ENCODE measurements at regions not wholly inside any gene's neighbourhood (a gene's known extent, or its start where the extent isn't known, plus 50 kb on each side); places are given as distances from the start of the nearest gene placed in this dataset.

DNA sequence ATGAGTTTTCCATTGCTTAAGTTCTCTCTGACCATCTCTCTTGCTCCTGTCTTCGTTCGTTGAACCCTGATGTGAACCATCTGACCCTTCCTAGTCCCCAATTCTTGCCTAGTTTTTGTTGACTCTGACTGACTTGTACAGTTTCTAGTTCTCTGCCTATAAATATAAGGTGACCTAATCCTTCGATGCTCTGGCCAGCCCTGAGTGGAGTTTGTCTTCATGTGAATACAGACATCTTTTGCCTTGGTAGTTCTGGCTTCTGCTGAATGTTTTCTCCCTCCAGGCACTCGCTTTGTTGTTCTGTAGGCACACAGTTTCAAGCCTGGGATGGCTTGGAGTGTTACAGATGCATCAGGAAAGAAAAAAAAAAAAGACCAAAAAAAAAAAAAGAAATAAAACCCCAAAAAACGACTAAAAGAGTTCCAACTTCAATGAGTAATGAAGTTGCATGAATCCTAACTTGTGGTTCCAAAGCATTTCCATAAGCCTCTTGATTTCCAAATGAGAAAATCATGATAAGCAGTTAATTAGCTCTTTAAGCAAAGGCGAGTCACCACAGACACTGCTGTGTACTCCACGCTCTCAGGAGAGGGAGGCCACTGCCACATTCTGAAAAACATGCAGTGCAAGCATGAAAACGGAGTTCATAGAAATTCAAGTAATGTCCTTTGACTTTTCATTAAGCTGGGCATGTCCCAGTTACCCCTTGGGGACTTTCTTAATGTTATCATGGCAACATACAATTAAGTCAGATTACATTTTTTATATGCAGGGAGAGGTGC is 165.2 kb downstream of the TDRD15 start:
- no peak overlapping the region for H3K27ac ChIP-seq (ENCODE audit: extremely low read length, insufficient read depth, low read length)
- no peak overlapping the region for H3K4me2 ChIP-seq (ENCODE audit: low read depth, low read length)
- BruUV-seq (replicated peaks), result no TSS peak
- intact Hi-C loops (cut with micrococcal nuclease; ENCODE audit: unreplicated experiment), result no loop called here
- no peaks in the 10 kb centered on the region for H4K20me1 ChIP-seq (ENCODE audit: insufficient read depth, low read length)
- 6% methylated on average over 8 of the region's 8 CpGs for WGBS (ENCODE audit: low lambda C conversion rate)
- POLR2A ChIA-PET, result no interaction called here
- no peak overlapping the region for H3K9ac ChIP-seq (ENCODE audit: insufficient read depth, low read depth, low read length)
- no peaks in the 10 kb centered on the region for H3K9me3 ChIP-seq (ENCODE audit: low read length)
- FAIRE-seq (no peak), ATAC-seq (no peak), DNase-seq (ENCODE audit: low spot score) (no peak)
- CTCF ChIA-PET (ENCODE audit: low intra/inter-chr PET ratio, low total read pairs), result no interaction called here
- H3K4me1 ChIP-seq (ENCODE audit: insufficient read depth, low read length), result no peaks in the 10 kb centered on the region
- H2AFZ ChIP-seq (ENCODE audit: low read length), result no peak overlapping the region
- TF ChIP-seq, protein P1, sequence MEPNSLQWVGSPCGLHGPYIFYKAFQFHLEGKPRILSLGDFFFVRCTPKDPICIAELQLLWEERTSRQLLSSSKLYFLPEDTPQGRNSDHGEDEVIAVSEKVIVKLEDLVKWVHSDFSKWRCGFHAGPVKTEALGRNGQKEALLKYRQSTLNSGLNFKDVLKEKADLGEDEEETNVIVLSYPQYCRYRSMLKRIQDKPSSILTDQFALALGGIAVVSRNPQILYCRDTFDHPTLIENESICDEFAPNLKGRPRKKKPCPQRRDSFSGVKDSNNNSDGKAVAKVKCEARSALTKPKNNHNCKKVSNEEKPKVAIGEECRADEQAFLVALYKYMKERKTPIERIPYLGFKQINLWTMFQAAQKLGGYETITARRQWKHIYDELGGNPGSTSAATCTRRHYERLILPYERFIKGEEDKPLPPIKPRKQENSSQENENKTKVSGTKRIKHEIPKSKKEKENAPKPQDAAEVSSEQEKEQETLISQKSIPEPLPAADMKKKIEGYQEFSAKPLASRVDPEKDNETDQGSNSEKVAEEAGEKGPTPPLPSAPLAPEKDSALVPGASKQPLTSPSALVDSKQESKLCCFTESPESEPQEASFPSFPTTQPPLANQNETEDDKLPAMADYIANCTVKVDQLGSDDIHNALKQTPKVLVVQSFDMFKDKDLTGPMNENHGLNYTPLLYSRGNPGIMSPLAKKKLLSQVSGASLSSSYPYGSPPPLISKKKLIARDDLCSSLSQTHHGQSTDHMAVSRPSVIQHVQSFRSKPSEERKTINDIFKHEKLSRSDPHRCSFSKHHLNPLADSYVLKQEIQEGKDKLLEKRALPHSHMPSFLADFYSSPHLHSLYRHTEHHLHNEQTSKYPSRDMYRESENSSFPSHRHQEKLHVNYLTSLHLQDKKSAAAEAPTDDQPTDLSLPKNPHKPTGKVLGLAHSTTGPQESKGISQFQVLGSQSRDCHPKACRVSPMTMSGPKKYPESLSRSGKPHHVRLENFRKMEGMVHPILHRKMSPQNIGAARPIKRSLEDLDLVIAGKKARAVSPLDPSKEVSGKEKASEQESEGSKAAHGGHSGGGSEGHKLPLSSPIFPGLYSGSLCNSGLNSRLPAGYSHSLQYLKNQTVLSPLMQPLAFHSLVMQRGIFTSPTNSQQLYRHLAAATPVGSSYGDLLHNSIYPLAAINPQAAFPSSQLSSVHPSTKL (CRISPR knock-in tag; IDR thresholded peaks at IDR 0.05), result no peak
- TF ChIP-seq, protein P2, sequence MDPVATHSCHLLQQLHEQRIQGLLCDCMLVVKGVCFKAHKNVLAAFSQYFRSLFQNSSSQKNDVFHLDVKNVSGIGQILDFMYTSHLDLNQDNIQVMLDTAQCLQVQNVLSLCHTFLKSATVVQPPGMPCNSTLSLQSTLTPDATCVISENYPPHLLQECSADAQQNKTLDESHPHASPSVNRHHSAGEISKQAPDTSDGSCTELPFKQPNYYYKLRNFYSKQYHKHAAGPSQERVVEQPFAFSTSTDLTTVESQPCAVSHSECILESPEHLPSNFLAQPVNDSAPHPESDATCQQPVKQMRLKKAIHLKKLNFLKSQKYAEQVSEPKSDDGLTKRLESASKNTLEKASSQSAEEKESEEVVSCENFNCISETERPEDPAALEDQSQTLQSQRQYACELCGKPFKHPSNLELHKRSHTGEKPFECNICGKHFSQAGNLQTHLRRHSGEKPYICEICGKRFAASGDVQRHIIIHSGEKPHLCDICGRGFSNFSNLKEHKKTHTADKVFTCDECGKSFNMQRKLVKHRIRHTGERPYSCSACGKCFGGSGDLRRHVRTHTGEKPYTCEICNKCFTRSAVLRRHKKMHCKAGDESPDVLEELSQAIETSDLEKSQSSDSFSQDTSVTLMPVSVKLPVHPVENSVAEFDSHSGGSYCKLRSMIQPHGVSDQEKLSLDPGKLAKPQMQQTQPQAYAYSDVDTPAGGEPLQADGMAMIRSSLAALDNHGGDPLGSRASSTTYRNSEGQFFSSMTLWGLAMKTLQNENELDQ (CRISPR knock-in tag; IDR thresholded peaks at IDR 0.05; ENCODE audit: borderline replicate concordance), result no peak
- TF ChIP-seq SNAI1 (CRISPR knock-in tag; IDR thresholded peaks at IDR 0.05; ENCODE audit: borderline replicate concordance) (no peak), ZNF296 (CRISPR knock-in tag; conservative IDR thresholded peaks at IDR 0.05) (no peak), MATR3 (CRISPR knock-in tag; IDR thresholded peaks at IDR 0.05) (no peak), ZSCAN30 (CRISPR knock-in tag; IDR thresholded peaks at IDR 0.05) (no peak), NFKB2 (CRISPR knock-in tag; IDR thresholded peaks at IDR 0.05; ENCODE audit: borderline replicate concordance) (no peak), ZBTB7B (CRISPR knock-in tag; IDR thresholded peaks at IDR 0.05) (no peak)
- TF ChIP-seq, protein P3, sequence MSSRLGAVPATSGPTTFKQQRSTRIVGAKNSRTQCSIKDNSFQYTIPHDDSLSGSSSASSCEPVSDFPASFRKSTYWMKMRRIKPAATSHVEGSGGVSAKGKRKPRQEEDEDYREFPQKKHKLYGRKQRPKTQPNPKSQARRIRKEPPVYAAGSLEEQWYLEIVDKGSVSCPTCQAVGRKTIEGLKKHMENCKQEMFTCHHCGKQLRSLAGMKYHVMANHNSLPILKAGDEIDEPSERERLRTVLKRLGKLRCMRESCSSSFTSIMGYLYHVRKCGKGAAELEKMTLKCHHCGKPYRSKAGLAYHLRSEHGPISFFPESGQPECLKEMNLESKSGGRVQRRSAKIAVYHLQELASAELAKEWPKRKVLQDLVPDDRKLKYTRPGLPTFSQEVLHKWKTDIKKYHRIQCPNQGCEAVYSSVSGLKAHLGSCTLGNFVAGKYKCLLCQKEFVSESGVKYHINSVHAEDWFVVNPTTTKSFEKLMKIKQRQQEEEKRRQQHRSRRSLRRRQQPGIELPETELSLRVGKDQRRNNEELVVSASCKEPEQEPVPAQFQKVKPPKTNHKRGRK (CRISPR knock-in tag; IDR thresholded peaks at IDR 0.05), result no peak
- in situ Hi-C loops (cut with HindIII; ENCODE audit: extremely low pct_ligation_motif_present, low pct_unique_long_range_greater_than_20kb), result no loop called here
- H3K4me3 ChIP-seq (replicated peaks in 1 of 3; ENCODE audit: insufficient read depth in 1 of 3, low read depth in 2 of 3, low read length in 3 of 3), result no peak overlapping the region
- H3K79me2 ChIP-seq (ENCODE audit: insufficient read depth, low read length), result no peaks in the 10 kb centered on the region
- no peaks in the 10 kb centered on the region for H3K36me3 ChIP-seq (replicated peaks in 1 of 2; ENCODE audit: control insufficient read depth in 1 of 2, insufficient read depth in 2 of 2, low read length in 2 of 2)
- peaks cover 0 to 16% of the 10 kb centered on the region in 2 experiments; a peak in 1 of 5 replicates for H3K27me3 ChIP-seq (ENCODE audit: control insufficient read depth in 1 of 2, insufficient read depth in 2 of 2, low read length in 2 of 2)

All from HepG2 (cell line).